Loucy (cell line): ENCODE measurements at regions not wholly inside any gene's neighbourhood (a gene's known extent, or its start where the extent isn't known, plus 50 kb on each side); places are given as distances from the start of the nearest gene placed in this dataset.
"Not testable (repeated sequence)": the region's sequence is repeated elsewhere in the genome, so short reads cannot be mapped to it uniquely, and the experiment has no call there.

Source experiments
- H2AFZ ChIP-seq: fragments of 200-600 bp; sonication (generic); 2 replicates; pipeline ENCODE4 v1.6.0; 2016; ENCODE audit warnings: antibody characterized with exemption, mild to moderate bottlenecking, low read length, moderate library complexity
- H3F3A ChIP-seq: fragments of 200-600 bp; 2 replicates; pipeline ENCODE4 v1.6.0; 2016; ENCODE audit warnings: antibody characterized with exemption, low read depth, mild to moderate bottlenecking
- H3K27me3 ChIP-seq: fragments of 200-600 bp; sonication (generic); 2 replicates; pipeline ENCODE4 v1.6.1; 2014; ENCODE audit warnings: low read length, mild to moderate bottlenecking; ENCODE audit not compliant: insufficient read depth, poor library complexity, severe bottlenecking
- H3K36me3 ChIP-seq: fragments of 200-600 bp; sonication (generic); 2 replicates; pipeline ENCODE4 v1.6.1; 2016; ENCODE audit warnings: low read length; ENCODE audit not compliant: insufficient read depth
- H3K4me1 ChIP-seq: fragments of 200-600 bp; sonication (generic); 2 replicates; pipeline ENCODE4 v1.5.1; 2014; ENCODE audit warnings: low read length, mild to moderate bottlenecking; ENCODE audit not compliant: insufficient read depth, poor library complexity, severe bottlenecking
- H3K4me2 ChIP-seq: fragments of 200-600 bp; sonication (generic); 2 replicates; pipeline ENCODE4 v1.6.0; 2014; ENCODE audit warnings: antibody characterized with exemption, low read length, low read depth, mild to moderate bottlenecking; ENCODE audit not compliant: poor library complexity, severe bottlenecking
- H3K4me3 ChIP-seq: fragments of 200-600 bp; sonication (generic); 2 replicates; pipeline ENCODE4 v1.5.1; 2014; ENCODE audit warnings: low read length, mild to moderate bottlenecking, mixed read lengths; ENCODE audit not compliant: poor library complexity, severe bottlenecking
- H3K79me2 ChIP-seq: fragments of 200-600 bp; sonication (generic); 2 replicates; pipeline ENCODE4 v1.6.1; 2014; ENCODE audit warnings: low read length; ENCODE audit not compliant: insufficient read depth
- H3K9ac ChIP-seq: fragments of 200-600 bp; sonication (generic); 2 replicates; pipeline ENCODE4 v1.6.0; 2014; ENCODE audit warnings: mild to moderate bottlenecking, low read depth, low read length, moderate library complexity; ENCODE audit not compliant: poor library complexity, severe bottlenecking
- H3K9me2 ChIP-seq: fragments of 200-600 bp; sonication (generic); replicated peaks from 2 replicates; pipeline ENCODE4 v1.6.1; 2016; ENCODE audit warnings: low read depth, low read length, mixed read lengths
- H3K9me3 ChIP-seq: fragments of 200-600 bp; sonication (generic); 2 replicates; pipeline ENCODE4 v1.6.1; 2014; ENCODE audit warnings: mild to moderate bottlenecking, antibody characterized with exemption, low read length, low read depth; ENCODE audit not compliant: insufficient read depth
- H4K20me1 ChIP-seq: fragments of 200-600 bp; sonication (generic); 2 replicates; pipeline ENCODE4 v1.6.0; 2014; ENCODE audit warnings: antibody characterized with exemption, low read length, mild to moderate bottlenecking; ENCODE audit not compliant: insufficient read depth, poor library complexity, severe bottlenecking
- EZH2phosphoT487 ChIP-seq: fragments of 200-600 bp; IDR thresholded peaks from 2 replicates; pipeline ENCODE4 v1.6.1; 2018; ENCODE audit warnings: antibody characterized with exemption, mild to moderate bottlenecking, moderate library complexity, borderline replicate concordance
- TF ChIP-seq, protein P1 (sequence below): fragments of 200-600 bp; sonication (generic); conservative IDR thresholded peaks from 2 replicates; pipeline ENCODE4 v1.5.1; 2014; ENCODE audit warnings: mild to moderate bottlenecking, antibody characterized with exemption, low read length

GRCh38 chr5:106269252-106269843, 1401.4 kb downstream of the EFNA5 start:
- H3K27me3 ChIP-seq: no peaks in the 10 kb centered on the region
- H3K4me3 ChIP-seq: no peak overlapping the region
- no peak overlapping the region for H3K9ac ChIP-seq
- H3K9me2 ChIP-seq: no peaks in the 10 kb centered on the region
- no peaks in the 10 kb centered on the region for H3K4me1 ChIP-seq
- H4K20me1 ChIP-seq: no peaks in the 10 kb centered on the region
- H3F3A ChIP-seq: no peaks in the 10 kb centered on the region
- H2AFZ ChIP-seq: no peak overlapping the region
- no peaks in the 10 kb centered on the region for H3K9me3 ChIP-seq
- no peak overlapping the region for H3K4me2 ChIP-seq
- TF ChIP-seq, protein P1, sequence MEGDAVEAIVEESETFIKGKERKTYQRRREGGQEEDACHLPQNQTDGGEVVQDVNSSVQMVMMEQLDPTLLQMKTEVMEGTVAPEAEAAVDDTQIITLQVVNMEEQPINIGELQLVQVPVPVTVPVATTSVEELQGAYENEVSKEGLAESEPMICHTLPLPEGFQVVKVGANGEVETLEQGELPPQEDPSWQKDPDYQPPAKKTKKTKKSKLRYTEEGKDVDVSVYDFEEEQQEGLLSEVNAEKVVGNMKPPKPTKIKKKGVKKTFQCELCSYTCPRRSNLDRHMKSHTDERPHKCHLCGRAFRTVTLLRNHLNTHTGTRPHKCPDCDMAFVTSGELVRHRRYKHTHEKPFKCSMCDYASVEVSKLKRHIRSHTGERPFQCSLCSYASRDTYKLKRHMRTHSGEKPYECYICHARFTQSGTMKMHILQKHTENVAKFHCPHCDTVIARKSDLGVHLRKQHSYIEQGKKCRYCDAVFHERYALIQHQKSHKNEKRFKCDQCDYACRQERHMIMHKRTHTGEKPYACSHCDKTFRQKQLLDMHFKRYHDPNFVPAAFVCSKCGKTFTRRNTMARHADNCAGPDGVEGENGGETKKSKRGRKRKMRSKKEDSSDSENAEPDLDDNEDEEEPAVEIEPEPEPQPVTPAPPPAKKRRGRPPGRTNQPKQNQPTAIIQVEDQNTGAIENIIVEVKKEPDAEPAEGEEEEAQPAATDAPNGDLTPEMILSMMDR: peak; percentile 56
- TF ChIP-seq EZH2phosphoT487: no peak
- H3K79me2 ChIP-seq: no peaks in the 10 kb centered on the region
- no peaks in the 10 kb centered on the region for H3K36me3 ChIP-seq

DNA sequence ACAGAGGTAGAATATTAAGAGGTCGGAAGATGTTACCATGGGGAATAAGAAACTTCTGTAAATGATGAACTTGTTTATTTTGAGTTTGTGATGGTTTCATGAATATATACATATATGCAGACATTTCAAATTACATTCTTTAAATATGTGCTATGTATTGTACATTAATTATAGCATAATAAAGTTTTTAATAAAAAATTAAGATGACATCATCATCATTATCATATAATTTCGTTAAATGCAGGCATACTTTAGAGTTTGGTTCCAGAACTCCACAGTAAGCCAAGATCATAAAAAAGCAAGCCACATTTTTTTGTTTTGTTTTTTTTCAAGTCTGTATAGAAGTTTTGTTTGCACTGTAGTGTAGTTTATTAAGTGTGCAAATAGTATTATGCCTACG, 1403.5 kb downstream of the EFNA5 start:
- no peaks in the 10 kb centered on the region for H3K9me3 ChIP-seq
- H3K79me2 ChIP-seq: no peaks in the 10 kb centered on the region
- H3K9me2 ChIP-seq: no peaks in the 10 kb centered on the region
- H2AFZ ChIP-seq: no peak overlapping the region
- no peak overlapping the region for H3K9ac ChIP-seq
- no peak for TF ChIP-seq EZH2phosphoT487
- TF ChIP-seq, protein P1: no peak
- no peak overlapping the region for H3K4me2 ChIP-seq
- H3K4me1 ChIP-seq: no peaks in the 10 kb centered on the region
- no peaks in the 10 kb centered on the region for H3F3A ChIP-seq
- no peaks in the 10 kb centered on the region for H3K36me3 ChIP-seq
- H4K20me1 ChIP-seq: no peaks in the 10 kb centered on the region
- H3K4me3 ChIP-seq: no peak overlapping the region
- no peaks in the 10 kb centered on the region for H3K27me3 ChIP-seq

DNA sequence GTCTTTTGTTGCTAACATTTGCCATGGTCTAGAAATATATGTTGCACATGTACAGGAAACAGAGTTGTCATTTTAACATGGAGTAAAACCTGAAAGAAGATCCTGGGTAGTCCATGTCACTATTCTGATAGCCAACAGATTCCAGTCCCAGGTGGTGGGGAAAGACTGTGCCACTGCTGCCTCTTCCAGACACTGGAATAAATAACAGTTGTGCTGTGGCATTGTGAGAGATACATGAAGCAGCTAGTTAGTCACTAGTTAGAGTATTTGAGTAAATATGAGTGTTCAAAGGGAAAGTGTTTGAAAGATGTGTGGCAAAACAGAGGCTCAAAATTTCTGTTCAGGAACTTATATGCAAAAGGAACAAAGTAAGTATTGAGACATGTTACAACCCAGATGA, 1408.3 kb downstream of the EFNA5 start:
- TF ChIP-seq, protein P1: no peak
- no peak for TF ChIP-seq EZH2phosphoT487
- Histone ChIP-seq H3K79me2 (no peaks in the 10 kb centered on the region), H3K27me3 (no peaks in the 10 kb centered on the region), H3K9me2 (no peaks in the 10 kb centered on the region), H4K20me1 (no peaks in the 10 kb centered on the region), H3K36me3 (no peaks in the 10 kb centered on the region), H3K9ac (no peak overlapping the region), H3K4me2 (no peak overlapping the region), H3K4me1 (no peaks in the 10 kb centered on the region), H3K9me3 (no peaks in the 10 kb centered on the region), H3F3A (no peaks in the 10 kb centered on the region), H2AFZ (no peak overlapping the region), H3K4me3 (no peak overlapping the region)

DNA sequence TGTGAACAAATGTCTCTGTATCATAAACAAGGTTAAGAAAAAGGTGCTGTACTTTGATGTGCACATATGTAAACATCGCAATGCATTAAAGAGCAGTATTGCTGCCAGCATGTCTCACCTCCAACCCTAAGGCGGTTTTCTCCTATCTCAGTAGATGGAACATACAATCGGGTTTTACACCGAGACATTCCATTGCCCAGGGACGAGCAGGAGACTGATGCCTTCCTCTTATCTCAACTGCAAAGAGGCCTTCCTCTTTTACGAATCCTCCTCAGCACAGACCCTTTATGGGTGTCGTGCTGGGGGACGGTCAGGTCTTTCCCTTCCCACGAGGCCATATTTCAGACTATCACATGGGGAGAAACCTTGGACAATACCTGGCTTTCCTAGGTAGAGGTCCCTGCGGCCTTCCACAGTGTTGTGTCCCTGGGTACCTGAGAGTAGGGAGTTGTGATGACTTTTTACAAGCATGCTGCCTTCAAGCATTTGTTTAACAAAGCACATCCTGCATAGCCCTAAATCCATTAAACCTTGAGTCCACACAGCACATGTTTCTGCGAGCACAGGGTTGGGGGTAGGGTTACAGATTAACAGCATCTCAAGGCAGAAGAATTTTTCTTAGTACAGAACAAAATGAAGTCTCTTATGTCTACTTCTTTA, 1411.2 kb downstream of the EFNA5 start:
- H4K20me1 ChIP-seq, H3K4me2 ChIP-seq, H3K79me2 ChIP-seq, H3K9me3 ChIP-seq, H3K4me3 ChIP-seq, H3F3A ChIP-seq, H3K4me1 ChIP-seq, H3K36me3 ChIP-seq, H2AFZ ChIP-seq, H3K27me3 ChIP-seq, H3K9ac ChIP-seq, H3K9me2 ChIP-seq: not testable (repeated sequence)
